Endothelial cell of hepatic sinusoid (primary cell): ENCODE measurements at regions not wholly inside any gene's neighbourhood (a gene's known extent, or its start where the extent isn't known, plus 50 kb on each side); places are given as distances from the start of the nearest gene placed in this dataset.

Experiments
- in situ Hi-C: cut with HindIII; loops from 2 replicates; pipeline ENCODE4 v1.10.0; 2017; ENCODE audit warnings: low sequenced_read_pairs

- in situ Hi-C loops = no loop called here
Measured at GRCh38 chr10:33524966-33525365, 190.5 kb upstream of the NRP1 start.

GRCh38 chr10:33524041-33524440 is 189.6 kb upstream of the NRP1 start:
- in situ Hi-C loops = no loop called here

- in situ Hi-C loops = no loop called here
Measured at GRCh38 chr10:33523236-33523792, 188.8 kb upstream of the NRP1 start.

GRCh38 chr10:33521904-33522303 is 187.4 kb upstream of the NRP1 start:
- in situ Hi-C loops = no loop called here

- in situ Hi-C loops = no loop called here
Measured at GRCh38 chr10:33521062-33521461, 186.6 kb upstream of the NRP1 start.

GRCh38 chr10:33520223-33520622 is 185.8 kb upstream of the NRP1 start:
- in situ Hi-C loops = no loop called here

- in situ Hi-C loops = no loop called here
Measured at GRCh38 chr10:33519130-33519860, 184.8 kb upstream of the NRP1 start.

- in situ Hi-C loops = no loop called here
Measured at GRCh38 chr10:33510206-33510605, 175.7 kb upstream of the NRP1 start.

- in situ Hi-C loops = no loop called here
Measured at GRCh38 chr10:33509231-33509831, 174.9 kb upstream of the NRP1 start.

GRCh38 chr10:33507662-33508425 is 173.4 kb upstream of the NRP1 start:
- in situ Hi-C loops = no loop called here

- in situ Hi-C loops = no loop called here
Measured at GRCh38 chr10:33506838-33507661, 172.6 kb upstream of the NRP1 start.

GRCh38 chr10:33506391-33506790 is 171.9 kb upstream of the NRP1 start:
- in situ Hi-C loops = no loop called here

- in situ Hi-C loops = no loop called here
Measured at GRCh38 chr10:33501161-33501560, 166.7 kb upstream of the NRP1 start.

- in situ Hi-C loops = no loop called here
Measured at GRCh38 chr10:33498391-33498891, 164.0 kb upstream of the NRP1 start.

GRCh38 chr10:33497338-33497737 is 162.9 kb upstream of the NRP1 start:
- in situ Hi-C loops = no loop called here

- in situ Hi-C loops = no loop called here
Measured at GRCh38 chr10:33496096-33496495, 161.6 kb upstream of the NRP1 start.

- in situ Hi-C loops = no loop called here
Measured at GRCh38 chr10:33494694-33495265, 160.3 kb upstream of the NRP1 start.

GRCh38 chr10:33493978-33494377 is 159.5 kb upstream of the NRP1 start:
- in situ Hi-C loops = no loop called here

- in situ Hi-C loops = no loop called here
Measured at GRCh38 chr10:33493497-33493896, 159.0 kb upstream of the NRP1 start.

GRCh38 chr10:33492701-33493345 is 158.4 kb upstream of the NRP1 start:
- in situ Hi-C loops = no loop called here
